ENCODE measurements at regions not wholly inside any gene's neighbourhood (a gene's known extent, or its start where the extent isn't known, plus 50 kb on each side); places are given as distances from the start of the nearest gene placed in this dataset.
"Not testable (repeated sequence)": the region's sequence is repeated elsewhere in the genome, so short reads cannot be mapped to it uniquely, and the experiment has no call there.

GRCh38 chr5:36763454-36763853 lies 113.1 kb upstream of the NIPBL start:
- Histone ChIP-seq H3K27me3 (ENCODE audit: control insufficient read depth, insufficient read depth, low read length) (no peaks in the 10 kb centered on the region), H3K9me3 (ENCODE audit: control insufficient read depth, insufficient read depth, low read length) (no peaks in the 10 kb centered on the region), H3K4me3 (ENCODE audit: low read depth, low read length) (no peak overlapping the region), H3K36me3 (ENCODE audit: control insufficient read depth, insufficient read depth, low read length) (no peaks in the 10 kb centered on the region), H3K9ac (ENCODE audit: low read depth, low read length) (no peak overlapping the region), H3K4me1 (ENCODE audit: control insufficient read depth, insufficient read depth, low read length) (no peaks in the 10 kb centered on the region)

- H3K9ac ChIP-seq (ENCODE audit: low read depth, low read length), result no peak overlapping the region
- no peaks in the 10 kb centered on the region for H3K9me3 ChIP-seq (ENCODE audit: control insufficient read depth, insufficient read depth, low read length)
- no peaks in the 10 kb centered on the region for H3K4me1 ChIP-seq (ENCODE audit: control insufficient read depth, insufficient read depth, low read length)
- H3K4me3 ChIP-seq (ENCODE audit: low read depth, low read length), result no peak overlapping the region
- no peaks in the 10 kb centered on the region for H3K27me3 ChIP-seq (ENCODE audit: control insufficient read depth, insufficient read depth, low read length)
- no peaks in the 10 kb centered on the region for H3K36me3 ChIP-seq (ENCODE audit: control insufficient read depth, insufficient read depth, low read length)
Observed at GRCh38 chr5:36765876-36766275, 110.7 kb upstream of the NIPBL start.

- no peaks in the 10 kb centered on the region for H3K27me3 ChIP-seq (ENCODE audit: control insufficient read depth, insufficient read depth, low read length)
- H3K4me3 ChIP-seq (ENCODE audit: low read depth, low read length), result no peak overlapping the region
- H3K9ac ChIP-seq (ENCODE audit: low read depth, low read length), result no peak overlapping the region
- no peaks in the 10 kb centered on the region for H3K36me3 ChIP-seq (ENCODE audit: control insufficient read depth, insufficient read depth, low read length)
- H3K4me1 ChIP-seq (ENCODE audit: control insufficient read depth, insufficient read depth, low read length), result no peaks in the 10 kb centered on the region
- H3K9me3 ChIP-seq (ENCODE audit: control insufficient read depth, insufficient read depth, low read length), result no peaks in the 10 kb centered on the region
Observed at GRCh38 chr5:36766981-36767380, 109.6 kb upstream of the NIPBL start.

- H3K36me3 ChIP-seq (ENCODE audit: control insufficient read depth, insufficient read depth, low read length), result no peaks in the 10 kb centered on the region
- H3K4me1 ChIP-seq (ENCODE audit: control insufficient read depth, insufficient read depth, low read length), result no peaks in the 10 kb centered on the region
- no peak overlapping the region for H3K4me3 ChIP-seq (ENCODE audit: low read depth, low read length)
- no peaks in the 10 kb centered on the region for H3K27me3 ChIP-seq (ENCODE audit: control insufficient read depth, insufficient read depth, low read length)
- no peaks in the 10 kb centered on the region for H3K9me3 ChIP-seq (ENCODE audit: control insufficient read depth, insufficient read depth, low read length)
- H3K9ac ChIP-seq (ENCODE audit: low read depth, low read length), result no peak overlapping the region
Observed at GRCh38 chr5:36768450-36768849, 108.1 kb upstream of the NIPBL start.

- Histone ChIP-seq H3K4me1 (ENCODE audit: control insufficient read depth, insufficient read depth, low read length) (no peaks in the 10 kb centered on the region), H3K4me3 (ENCODE audit: low read depth, low read length) (no peak overlapping the region), H3K27me3 (ENCODE audit: control insufficient read depth, insufficient read depth, low read length) (no peaks in the 10 kb centered on the region), H3K9ac (ENCODE audit: low read depth, low read length) (no peak overlapping the region), H3K9me3 (ENCODE audit: control insufficient read depth, insufficient read depth, low read length) (no peaks in the 10 kb centered on the region), H3K36me3 (ENCODE audit: control insufficient read depth, insufficient read depth, low read length) (no peaks in the 10 kb centered on the region)
Observed at GRCh38 chr5:36769129-36769770, 107.3 kb upstream of the NIPBL start.

GRCh38 chr5:36770125-36770524 lies 106.4 kb upstream of the NIPBL start:
- no peaks in the 10 kb centered on the region for H3K27me3 ChIP-seq (ENCODE audit: control insufficient read depth, insufficient read depth, low read length)
- no peaks in the 10 kb centered on the region for H3K9me3 ChIP-seq (ENCODE audit: control insufficient read depth, insufficient read depth, low read length)
- H3K9ac ChIP-seq (ENCODE audit: low read depth, low read length), result no peak overlapping the region
- no peaks in the 10 kb centered on the region for H3K4me1 ChIP-seq (ENCODE audit: control insufficient read depth, insufficient read depth, low read length)
- H3K36me3 ChIP-seq (ENCODE audit: control insufficient read depth, insufficient read depth, low read length), result no peaks in the 10 kb centered on the region
- no peak overlapping the region for H3K4me3 ChIP-seq (ENCODE audit: low read depth, low read length)

GRCh38 chr5:36772276-36773140 lies 104.1 kb upstream of the NIPBL start:
- Histone ChIP-seq H3K36me3 (ENCODE audit: control insufficient read depth, insufficient read depth, low read length) (no peaks in the 10 kb centered on the region), H3K4me1 (ENCODE audit: control insufficient read depth, insufficient read depth, low read length) (no peaks in the 10 kb centered on the region), H3K9ac (ENCODE audit: low read depth, low read length) (no peak overlapping the region), H3K9me3 (ENCODE audit: control insufficient read depth, insufficient read depth, low read length) (no peaks in the 10 kb centered on the region), H3K4me3 (ENCODE audit: low read depth, low read length) (no peak overlapping the region), H3K27me3 (ENCODE audit: control insufficient read depth, insufficient read depth, low read length) (no peaks in the 10 kb centered on the region)

GRCh38 chr5:36777105-36777757 lies 99.3 kb upstream of the NIPBL start:
- no peak overlapping the region for H3K9ac ChIP-seq (ENCODE audit: low read depth, low read length)
- no peak overlapping the region for H3K4me3 ChIP-seq (ENCODE audit: low read depth, low read length)
- H3K36me3 ChIP-seq (ENCODE audit: control insufficient read depth, insufficient read depth, low read length), result no peaks in the 10 kb centered on the region
- no peaks in the 10 kb centered on the region for H3K9me3 ChIP-seq (ENCODE audit: control insufficient read depth, insufficient read depth, low read length)
- no peaks in the 10 kb centered on the region for H3K27me3 ChIP-seq (ENCODE audit: control insufficient read depth, insufficient read depth, low read length)
- H3K4me1 ChIP-seq (ENCODE audit: control insufficient read depth, insufficient read depth, low read length), result no peaks in the 10 kb centered on the region

GRCh38 chr5:36778336-36778735 lies 98.2 kb upstream of the NIPBL start:
- Histone ChIP-seq H3K4me3 (ENCODE audit: low read depth, low read length) (no peak overlapping the region), H3K4me1 (ENCODE audit: control insufficient read depth, insufficient read depth, low read length) (no peaks in the 10 kb centered on the region), H3K36me3 (ENCODE audit: control insufficient read depth, insufficient read depth, low read length) (no peaks in the 10 kb centered on the region), H3K9ac (ENCODE audit: low read depth, low read length) (no peak overlapping the region), H3K27me3 (ENCODE audit: control insufficient read depth, insufficient read depth, low read length) (no peaks in the 10 kb centered on the region), H3K9me3 (ENCODE audit: control insufficient read depth, insufficient read depth, low read length) (no peaks in the 10 kb centered on the region)

- not testable (repeated sequence) for H3K9me3 ChIP-seq (ENCODE audit: control insufficient read depth, insufficient read depth, low read length); H3K4me3 ChIP-seq (ENCODE audit: low read depth, low read length); H3K27me3 ChIP-seq (ENCODE audit: control insufficient read depth, insufficient read depth, low read length); H3K4me1 ChIP-seq (ENCODE audit: control insufficient read depth, insufficient read depth, low read length); H3K36me3 ChIP-seq (ENCODE audit: control insufficient read depth, insufficient read depth, low read length); H3K9ac ChIP-seq (ENCODE audit: low read depth, low read length)
Observed at GRCh38 chr5:36782612-36783011, 94.0 kb upstream of the NIPBL start.

GRCh38 chr5:36786448-36787012 lies 90.0 kb upstream of the NIPBL start:
- H3K9ac ChIP-seq (ENCODE audit: low read depth, low read length), result no peak overlapping the region
- no peak overlapping the region for H3K4me3 ChIP-seq (ENCODE audit: low read depth, low read length)
- H3K27me3 ChIP-seq (ENCODE audit: control insufficient read depth, insufficient read depth, low read length), result no peaks in the 10 kb centered on the region
- no peaks in the 10 kb centered on the region for H3K36me3 ChIP-seq (ENCODE audit: control insufficient read depth, insufficient read depth, low read length)
- no peaks in the 10 kb centered on the region for H3K9me3 ChIP-seq (ENCODE audit: control insufficient read depth, insufficient read depth, low read length)
- no peaks in the 10 kb centered on the region for H3K4me1 ChIP-seq (ENCODE audit: control insufficient read depth, insufficient read depth, low read length)

All from iPS-15b (cell line).